ENCODE measurements at regions not wholly inside any gene's neighbourhood (a gene's known extent, or its start where the extent isn't known, plus 50 kb on each side); places are given as distances from the start of the nearest gene placed in this dataset.

DNA sequence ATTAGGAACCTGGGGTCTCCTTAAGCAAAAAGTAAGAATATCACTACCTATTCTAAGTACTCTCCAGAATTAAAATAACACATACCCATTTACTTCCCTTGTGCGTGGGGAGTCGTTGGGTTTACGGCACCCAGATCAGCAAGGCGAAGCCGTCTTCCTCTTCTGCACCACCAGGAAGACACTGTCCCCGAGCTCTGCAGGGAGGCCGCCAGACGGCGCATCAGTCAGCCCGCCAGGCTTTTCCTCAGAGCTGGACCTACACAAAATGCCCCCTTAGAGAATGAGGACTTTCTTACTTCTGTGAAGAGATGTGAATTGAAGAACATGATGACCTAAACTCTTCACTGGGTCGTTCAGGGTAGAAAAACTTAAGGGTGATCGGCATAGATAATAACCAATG, 526.5 kb downstream of the GALR1 start:
- H3K4me1 ChIP-seq (ENCODE audit: control insufficient read depth in 1 of 2, insufficient read depth in 2 of 2, low read length in 2 of 2), result no peaks in the 10 kb centered on the region
- H3K27me3 ChIP-seq (ENCODE audit: control insufficient read depth in 2 of 2, insufficient read depth in 2 of 2, low read length in 2 of 2), result no peaks in the 10 kb centered on the region
- H3K27ac ChIP-seq (ENCODE audit: low read depth in 1 of 2, low read length in 2 of 2), result no peak overlapping the region
- no peaks in the 10 kb centered on the region for H3K36me3 ChIP-seq (replicated peaks in 1 of 2; ENCODE audit: control insufficient read depth in 1 of 2, insufficient read depth in 2 of 2, low read length in 2 of 2)
- Mint-ChIP-seq H3K4me1 (no peaks in the 10 kb centered on the region), H3K36me3 (no peaks in the 10 kb centered on the region), H3K9me3 (no peaks in the 10 kb centered on the region), H3K27ac (no peak overlapping the region), H3K27me3 (ENCODE audit: low read depth in 3 of 3) (no peaks in the 10 kb centered on the region), H3K4me3 (no peak overlapping the region)
- no peak for DNase-seq
- WGBS (ENCODE audit: insufficient coverage), result 95% methylated on average over 3 of the region's 12 CpGs
- H3K4me3 ChIP-seq (replicated peaks in 1 of 3; ENCODE audit: low read depth in 2 of 3, low read length in 3 of 3), result no peak overlapping the region
- no peaks in the 10 kb centered on the region for H3K79me2 ChIP-seq (ENCODE audit: insufficient read depth, low read length)
- H3K9me3 ChIP-seq (replicated peaks in 1 of 2; ENCODE audit: control insufficient read depth in 1 of 2, insufficient read depth in 1 of 2, low read length in 2 of 2), result peaks cover 0 to 9% of the 10 kb centered on the region in 2 donors
- intact Hi-C loops (cut with micrococcal nuclease), result no loop called here
- H2AFZ ChIP-seq (ENCODE audit: insufficient read depth, low read depth, low read length, poor library complexity, severe bottlenecking), result no peak overlapping the region
- TF ChIP-seq, protein P1, sequence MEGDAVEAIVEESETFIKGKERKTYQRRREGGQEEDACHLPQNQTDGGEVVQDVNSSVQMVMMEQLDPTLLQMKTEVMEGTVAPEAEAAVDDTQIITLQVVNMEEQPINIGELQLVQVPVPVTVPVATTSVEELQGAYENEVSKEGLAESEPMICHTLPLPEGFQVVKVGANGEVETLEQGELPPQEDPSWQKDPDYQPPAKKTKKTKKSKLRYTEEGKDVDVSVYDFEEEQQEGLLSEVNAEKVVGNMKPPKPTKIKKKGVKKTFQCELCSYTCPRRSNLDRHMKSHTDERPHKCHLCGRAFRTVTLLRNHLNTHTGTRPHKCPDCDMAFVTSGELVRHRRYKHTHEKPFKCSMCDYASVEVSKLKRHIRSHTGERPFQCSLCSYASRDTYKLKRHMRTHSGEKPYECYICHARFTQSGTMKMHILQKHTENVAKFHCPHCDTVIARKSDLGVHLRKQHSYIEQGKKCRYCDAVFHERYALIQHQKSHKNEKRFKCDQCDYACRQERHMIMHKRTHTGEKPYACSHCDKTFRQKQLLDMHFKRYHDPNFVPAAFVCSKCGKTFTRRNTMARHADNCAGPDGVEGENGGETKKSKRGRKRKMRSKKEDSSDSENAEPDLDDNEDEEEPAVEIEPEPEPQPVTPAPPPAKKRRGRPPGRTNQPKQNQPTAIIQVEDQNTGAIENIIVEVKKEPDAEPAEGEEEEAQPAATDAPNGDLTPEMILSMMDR (IDR thresholded peaks at IDR 0.05), result no peak
- no peak overlapping the region for H3K9ac ChIP-seq (ENCODE audit: insufficient read depth, low read length, poor library complexity, severe bottlenecking)
- H4K20me1 ChIP-seq (ENCODE audit: insufficient read depth, low read length), result no peaks in the 10 kb centered on the region
- H3K4me2 ChIP-seq (replicated peaks; ENCODE audit: extremely low read depth, low read length, poor library complexity, severe bottlenecking), result no peak overlapping the region

DNA sequence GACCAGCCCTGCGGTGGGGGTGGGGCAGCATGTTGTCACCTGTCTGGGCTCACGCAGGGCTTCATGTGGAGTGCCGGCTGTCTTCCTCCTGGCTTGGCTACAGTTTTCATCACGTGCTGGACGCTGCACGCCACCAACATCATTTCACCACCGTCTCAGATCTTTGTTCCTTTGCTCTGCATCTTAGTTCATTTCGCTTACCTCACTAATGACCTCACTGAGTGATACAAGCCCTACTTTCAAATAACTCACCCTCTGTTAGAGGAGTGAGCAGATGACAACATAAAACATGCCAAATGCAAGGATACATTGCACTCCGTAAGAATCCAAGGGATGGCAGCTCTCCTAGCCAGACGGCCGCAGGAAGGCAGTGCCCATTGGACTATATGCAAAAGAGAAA, 527.5 kb downstream of the GALR1 start:
- H2AFZ ChIP-seq (ENCODE audit: insufficient read depth, low read depth, low read length, poor library complexity, severe bottlenecking), result no peak overlapping the region
- TF ChIP-seq, protein P1 (IDR thresholded peaks at IDR 0.05), result no peak
- no peak for DNase-seq
- Mint-ChIP-seq H3K27ac (no peak overlapping the region), H3K36me3 (no peaks in the 10 kb centered on the region), H3K4me1 (no peaks in the 10 kb centered on the region), H3K27me3 (ENCODE audit: low read depth in 3 of 3) (no peaks in the 10 kb centered on the region), H3K9me3 (peaks cover 0 to 2% (median 0%) of the 10 kb centered on the region in 7 donors), H3K4me3 (no peak overlapping the region)
- H3K9me3 ChIP-seq (replicated peaks in 1 of 2; ENCODE audit: control insufficient read depth in 1 of 2, insufficient read depth in 1 of 2, low read length in 2 of 2), result peaks cover 0 to 9% of the 10 kb centered on the region in 2 donors
- no peak overlapping the region for H3K27ac ChIP-seq (ENCODE audit: low read depth in 1 of 2, low read length in 2 of 2)
- H3K4me1 ChIP-seq (ENCODE audit: control insufficient read depth in 1 of 2, insufficient read depth in 2 of 2, low read length in 2 of 2), result no peaks in the 10 kb centered on the region
- 84% methylated on average over 5 of the region's 11 CpGs for WGBS (ENCODE audit: insufficient coverage)
- no peaks in the 10 kb centered on the region for H3K36me3 ChIP-seq (replicated peaks in 1 of 2; ENCODE audit: control insufficient read depth in 1 of 2, insufficient read depth in 2 of 2, low read length in 2 of 2)
- H3K27me3 ChIP-seq (ENCODE audit: control insufficient read depth in 2 of 2, insufficient read depth in 2 of 2, low read length in 2 of 2), result no peaks in the 10 kb centered on the region
- intact Hi-C loops (cut with micrococcal nuclease), result no loop called here
- H4K20me1 ChIP-seq (ENCODE audit: insufficient read depth, low read length), result no peaks in the 10 kb centered on the region
- no peaks in the 10 kb centered on the region for H3K79me2 ChIP-seq (ENCODE audit: insufficient read depth, low read length)
- H3K4me3 ChIP-seq (replicated peaks in 1 of 3; ENCODE audit: low read depth in 2 of 3, low read length in 3 of 3), result no peak overlapping the region
- H3K9ac ChIP-seq (ENCODE audit: insufficient read depth, low read length, poor library complexity, severe bottlenecking), result no peak overlapping the region
- H3K4me2 ChIP-seq (replicated peaks; ENCODE audit: extremely low read depth, low read length, poor library complexity, severe bottlenecking), result no peak overlapping the region
